Progenitor cell of endocrine pancreas (in vitro differentiated cells): ENCODE measurements at regions not wholly inside any gene's neighbourhood (a gene's known extent, or its start where the extent isn't known, plus 50 kb on each side); places are given as distances from the start of the nearest gene placed in this dataset.

ENCODE experiments used
- DNase-seq: peaks from one replicate; pipeline ENCODE4 v3.0.0; 2021; ENCODE audit warnings: low spot score; ENCODE audit not compliant: unreplicated experiment
- H3K27ac Mint-ChIP-seq: 2 replicates; pipeline ENCODE4 v1.8.0; 2021; ENCODE audit warnings: mild to moderate bottlenecking, moderate library complexity, mixed read lengths
- H3K27me3 Mint-ChIP-seq: 2 replicates; pipeline ENCODE4 v1.8.0; 2021; ENCODE audit warnings: mixed read lengths
- H3K36me3 Mint-ChIP-seq: 2 replicates; pipeline ENCODE4 v1.8.0; 2022; ENCODE audit warnings: mixed read lengths; ENCODE audit not compliant: insufficient read depth
- H3K4me1 Mint-ChIP-seq: 2 replicates; pipeline ENCODE4 v1.8.0; 2021; ENCODE audit warnings: low read depth, mixed read lengths
- H3K4me3 Mint-ChIP-seq: 2 replicates; pipeline ENCODE4 v1.8.0; 2021; ENCODE audit warnings: low read depth, mild to moderate bottlenecking, moderate library complexity, mixed read lengths
- H3K9me3 Mint-ChIP-seq: 2 replicates; pipeline ENCODE4 v1.8.0; 2021; ENCODE audit warnings: low read depth, mixed read lengths
- TF ChIP-seq, protein P1 (sequence below): fragments of 200-600 bp; sonication (generic); IDR thresholded peaks from one replicate; pipeline ENCODE4 v1.5.0; 2021; ENCODE audit warnings: antibody characterized with exemption, mild to moderate bottlenecking; ENCODE audit not compliant: unreplicated experiment

- DNase-seq = no peak
- H3K4me3 Mint-ChIP-seq = no peak overlapping the region
Measured at GRCh38 chr7:106354822-106355221, 70.0 kb upstream of the NAMPT start.

GRCh38 chr7:106353944-106354343 lies 69.2 kb upstream of the NAMPT start:
- TF ChIP-seq, protein P1, sequence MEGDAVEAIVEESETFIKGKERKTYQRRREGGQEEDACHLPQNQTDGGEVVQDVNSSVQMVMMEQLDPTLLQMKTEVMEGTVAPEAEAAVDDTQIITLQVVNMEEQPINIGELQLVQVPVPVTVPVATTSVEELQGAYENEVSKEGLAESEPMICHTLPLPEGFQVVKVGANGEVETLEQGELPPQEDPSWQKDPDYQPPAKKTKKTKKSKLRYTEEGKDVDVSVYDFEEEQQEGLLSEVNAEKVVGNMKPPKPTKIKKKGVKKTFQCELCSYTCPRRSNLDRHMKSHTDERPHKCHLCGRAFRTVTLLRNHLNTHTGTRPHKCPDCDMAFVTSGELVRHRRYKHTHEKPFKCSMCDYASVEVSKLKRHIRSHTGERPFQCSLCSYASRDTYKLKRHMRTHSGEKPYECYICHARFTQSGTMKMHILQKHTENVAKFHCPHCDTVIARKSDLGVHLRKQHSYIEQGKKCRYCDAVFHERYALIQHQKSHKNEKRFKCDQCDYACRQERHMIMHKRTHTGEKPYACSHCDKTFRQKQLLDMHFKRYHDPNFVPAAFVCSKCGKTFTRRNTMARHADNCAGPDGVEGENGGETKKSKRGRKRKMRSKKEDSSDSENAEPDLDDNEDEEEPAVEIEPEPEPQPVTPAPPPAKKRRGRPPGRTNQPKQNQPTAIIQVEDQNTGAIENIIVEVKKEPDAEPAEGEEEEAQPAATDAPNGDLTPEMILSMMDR = no peak
- Mint-ChIP-seq H3K4me3 (no peak overlapping the region), H3K27ac (no peak overlapping the region), H3K9me3 (peaks cover 10% of the 10 kb centered on the region), H3K4me1 (peaks cover 2% of the 10 kb centered on the region), H3K36me3 (no peaks in the 10 kb centered on the region), H3K27me3 (peaks cover 7% of the 10 kb centered on the region)
- no peak for DNase-seq

More at GRCh38 chr7:106354822-106355221, 70.0 kb upstream of the NAMPT start:
- peaks cover 3% of the 10 kb centered on the region for H3K9me3 Mint-ChIP-seq
- TF ChIP-seq, protein P1 = no peak
- H3K36me3 Mint-ChIP-seq = no peaks in the 10 kb centered on the region
- H3K4me1 Mint-ChIP-seq = peaks cover 2% of the 10 kb centered on the region
- H3K27me3 Mint-ChIP-seq = peaks cover 7% of the 10 kb centered on the region
- H3K27ac Mint-ChIP-seq = no peak overlapping the region

DNA sequence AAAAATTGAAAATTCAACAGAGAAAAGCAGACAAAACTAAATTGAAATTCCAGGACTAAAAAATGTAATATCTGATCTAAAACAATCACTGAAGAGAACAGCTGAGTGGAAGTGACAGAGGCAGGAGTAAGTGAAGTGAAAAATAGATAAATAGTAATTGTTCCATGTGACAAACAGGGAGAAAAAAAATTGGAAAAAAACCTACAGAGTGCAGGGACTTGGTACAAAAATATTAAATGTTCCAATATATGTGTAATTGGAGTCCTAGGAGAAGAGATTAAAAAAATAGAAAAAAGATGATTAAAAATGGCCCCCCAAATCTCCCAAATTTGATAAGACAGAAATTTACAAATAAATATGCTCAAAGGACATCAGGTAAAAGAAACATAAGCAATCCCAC lies 63.4 kb upstream of the NAMPT start:
- Mint-ChIP-seq H3K27ac (no peak overlapping the region), H3K27me3 (no peaks in the 10 kb centered on the region), H3K36me3 (no peaks in the 10 kb centered on the region), H3K9me3 (peaks cover 18% of the 10 kb centered on the region), H3K4me3 (no peak overlapping the region), H3K4me1 (no peaks in the 10 kb centered on the region)
- TF ChIP-seq, protein P1 = no peak
- DNase-seq = no peak

GRCh38 chr7:106347229-106347833 lies 62.5 kb upstream of the NAMPT start:
- no peaks in the 10 kb centered on the region for H3K36me3 Mint-ChIP-seq
- TF ChIP-seq, protein P1 = no peak
- no peaks in the 10 kb centered on the region for H3K27me3 Mint-ChIP-seq
- DNase-seq = no peak
- H3K9me3 Mint-ChIP-seq = peaks cover 24% of the 10 kb centered on the region
- no peak overlapping the region for H3K4me3 Mint-ChIP-seq
- no peaks in the 10 kb centered on the region for H3K4me1 Mint-ChIP-seq
- no peak overlapping the region for H3K27ac Mint-ChIP-seq

- Mint-ChIP-seq H3K4me1 (no peaks in the 10 kb centered on the region), H3K27me3 (no peaks in the 10 kb centered on the region), H3K9me3 (peaks cover 29% of the 10 kb centered on the region), H3K36me3 (peaks cover 2% of the 10 kb centered on the region), H3K4me3 (no peak overlapping the region), H3K27ac (no peak overlapping the region)
- TF ChIP-seq, protein P1 = no peak
- DNase-seq = no peak
Measured at GRCh38 chr7:106346678-106347217, 62.0 kb upstream of the NAMPT start.
